Calu3 (cell line): ENCODE measurements at regions not wholly inside any gene's neighbourhood (a gene's known extent, or its start where the extent isn't known, plus 50 kb on each side); places are given as distances from the start of the nearest gene placed in this dataset.

ENCODE experiments used
- BruUV-seq: library from RNA; stranded (reverse); fragments of 400-500 nt; replicated peaks from 2 replicates; lab custom pipeline; 2021; lab: Mats Ljungman, UMichigan
- CTCF ChIA-PET: fragments of 300-600 bp; sonication (Branson Sonifier 250); formaldehyde crosslinking; loops from one replicate; lab custom pipeline; 2022; ENCODE audit warnings: antibody characterized with exemption; lab: Charles Lee
- DNase-seq: peaks from one replicate; pipeline ENCODE4 v3.0.0; 2022
- H3K27ac Mint-ChIP-seq: one replicate; pipeline ENCODE4 v1.8.0; 2022; ENCODE audit warnings: mixed read lengths; ENCODE audit not compliant: unreplicated experiment
- H3K27me3 Mint-ChIP-seq: one replicate; pipeline ENCODE4 v1.8.0; 2022; ENCODE audit warnings: mixed read lengths; ENCODE audit not compliant: unreplicated experiment
- H3K36me3 Mint-ChIP-seq: one replicate; pipeline ENCODE4 v1.8.0; 2022; ENCODE audit warnings: mild to moderate bottlenecking, moderate library complexity, mixed read lengths; ENCODE audit not compliant: insufficient read depth, unreplicated experiment
- H3K4me1 Mint-ChIP-seq: one replicate; pipeline ENCODE4 v1.8.0; 2022; ENCODE audit warnings: mild to moderate bottlenecking, low read depth, mixed read lengths; ENCODE audit not compliant: unreplicated experiment
- H3K4me3 Mint-ChIP-seq: one replicate; pipeline ENCODE4 v1.8.0; 2022; ENCODE audit warnings: mild to moderate bottlenecking, low read depth, moderate library complexity, mixed read lengths; ENCODE audit not compliant: unreplicated experiment
- H3K9me3 Mint-ChIP-seq: one replicate; pipeline ENCODE4 v1.8.0; 2022; ENCODE audit warnings: low read depth, mixed read lengths; ENCODE audit not compliant: unreplicated experiment
- intact Hi-C: fragments of 100-400 bp; cut with micrococcal nuclease; formaldehyde crosslinking; loops from one replicate; pipeline ENCODE4 v1.10.0; 2022; ENCODE audit not compliant: unreplicated experiment
- TF ChIP-seq, protein P1 (sequence below): fragments of 200-600 bp; IDR thresholded peaks from one replicate; pipeline ENCODE4 v1.8.0; 2022; ENCODE audit warnings: antibody characterized with exemption; ENCODE audit not compliant: unreplicated experiment

- CTCF ChIA-PET: no interaction called here
- TF ChIP-seq, protein P1, sequence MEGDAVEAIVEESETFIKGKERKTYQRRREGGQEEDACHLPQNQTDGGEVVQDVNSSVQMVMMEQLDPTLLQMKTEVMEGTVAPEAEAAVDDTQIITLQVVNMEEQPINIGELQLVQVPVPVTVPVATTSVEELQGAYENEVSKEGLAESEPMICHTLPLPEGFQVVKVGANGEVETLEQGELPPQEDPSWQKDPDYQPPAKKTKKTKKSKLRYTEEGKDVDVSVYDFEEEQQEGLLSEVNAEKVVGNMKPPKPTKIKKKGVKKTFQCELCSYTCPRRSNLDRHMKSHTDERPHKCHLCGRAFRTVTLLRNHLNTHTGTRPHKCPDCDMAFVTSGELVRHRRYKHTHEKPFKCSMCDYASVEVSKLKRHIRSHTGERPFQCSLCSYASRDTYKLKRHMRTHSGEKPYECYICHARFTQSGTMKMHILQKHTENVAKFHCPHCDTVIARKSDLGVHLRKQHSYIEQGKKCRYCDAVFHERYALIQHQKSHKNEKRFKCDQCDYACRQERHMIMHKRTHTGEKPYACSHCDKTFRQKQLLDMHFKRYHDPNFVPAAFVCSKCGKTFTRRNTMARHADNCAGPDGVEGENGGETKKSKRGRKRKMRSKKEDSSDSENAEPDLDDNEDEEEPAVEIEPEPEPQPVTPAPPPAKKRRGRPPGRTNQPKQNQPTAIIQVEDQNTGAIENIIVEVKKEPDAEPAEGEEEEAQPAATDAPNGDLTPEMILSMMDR: no peak
- no TSS peak for BruUV-seq
- Mint-ChIP-seq H3K27ac (no peak overlapping the region), H3K4me3 (no peak overlapping the region), H3K9me3 (no peaks in the 10 kb centered on the region), H3K4me1 (no peaks in the 10 kb centered on the region), H3K36me3 (no peaks in the 10 kb centered on the region), H3K27me3 (no peaks in the 10 kb centered on the region)
- DNase-seq: no peak
- intact Hi-C loops: no loop called here
These were observed 1639.0 kb upstream of the SLC10A2 start for GRCh38 chr13:104705031-104705750.

- no peaks in the 10 kb centered on the region for H3K9me3 Mint-ChIP-seq
- DNase-seq: no peak
- no peak overlapping the region for H3K4me3 Mint-ChIP-seq
- H3K27me3 Mint-ChIP-seq: no peaks in the 10 kb centered on the region
- intact Hi-C loops: no loop called here
- CTCF ChIA-PET: no interaction called here
- no peaks in the 10 kb centered on the region for H3K36me3 Mint-ChIP-seq
- no TSS peak for BruUV-seq
- no peaks in the 10 kb centered on the region for H3K4me1 Mint-ChIP-seq
- no peak overlapping the region for H3K27ac Mint-ChIP-seq
- TF ChIP-seq, protein P1: no peak
These were observed 1635.4 kb upstream of the SLC10A2 start for GRCh38 chr13:104701591-104701990.

- Mint-ChIP-seq H3K9me3 (no peaks in the 10 kb centered on the region), H3K4me1 (no peaks in the 10 kb centered on the region), H3K36me3 (no peaks in the 10 kb centered on the region), H3K4me3 (no peak overlapping the region), H3K27me3 (no peaks in the 10 kb centered on the region), H3K27ac (no peak overlapping the region)
- intact Hi-C loops: no loop called here
- CTCF ChIA-PET: no interaction called here
- DNase-seq: no peak
- no TSS peak for BruUV-seq
- TF ChIP-seq, protein P1: no peak
These were observed 1628.2 kb upstream of the SLC10A2 start for GRCh38 chr13:104694397-104694796.

GRCh38 chr13:104693126-104693525, 1626.9 kb upstream of the SLC10A2 start:
- no peaks in the 10 kb centered on the region for H3K4me1 Mint-ChIP-seq
- no peaks in the 10 kb centered on the region for H3K36me3 Mint-ChIP-seq
- CTCF ChIA-PET: no interaction called here
- no peaks in the 10 kb centered on the region for H3K27me3 Mint-ChIP-seq
- DNase-seq: no peak
- no TSS peak for BruUV-seq
- H3K27ac Mint-ChIP-seq: no peak overlapping the region
- H3K9me3 Mint-ChIP-seq: no peaks in the 10 kb centered on the region
- no peak overlapping the region for H3K4me3 Mint-ChIP-seq
- intact Hi-C loops: no loop called here
- TF ChIP-seq, protein P1: no peak
